PFSK-1 (cell line): ENCODE measurements at regions not wholly inside any gene's neighbourhood (a gene's known extent, or its start where the extent isn't known, plus 50 kb on each side); places are given as distances from the start of the nearest gene placed in this dataset.

Experiments
- FOXP2 ChIP-seq: optimal IDR thresholded peaks from 2 replicates; pipeline ENCODE3; 2011; ENCODE audit warnings: borderline replicate concordance, control low read depth, inconsistent platforms; ENCODE audit not compliant: insufficient read depth; ENCODE audit errors: extremely low read length, extremely low read depth
- POLR2AphosphoS5 ChIP-seq: IDR thresholded peaks from 2 replicates; pipeline ENCODE4 v1.6.1; 2012; ENCODE audit warnings: low read depth, mild to moderate bottlenecking, control low read depth, low read length, moderate library complexity
- SIN3A ChIP-seq: IDR thresholded peaks from 2 replicates; pipeline ENCODE4 v1.6.1; 2012; ENCODE audit warnings: mild to moderate bottlenecking, low read length, moderate library complexity, borderline replicate concordance; ENCODE audit not compliant: insufficient read depth
- TAF1 ChIP-seq: IDR thresholded peaks from 2 replicates; pipeline ENCODE4 v1.6.1; 2012; ENCODE audit warnings: low read length, control low read depth, borderline replicate concordance; ENCODE audit not compliant: insufficient read depth
- TF ChIP-seq, protein P1 (sequence below), 2 experiments: IDR thresholded peaks; 2 replicates each; pipeline versions ENCODE4 v1.6.1 to v1.8.0; 2011 to 2012; ENCODE audit warnings: low read depth in 2 of 2, low read length in 2 of 2, control low read depth in 1 of 2, inconsistent platforms in 1 of 2, mild to moderate bottlenecking in 1 of 2, moderate library complexity in 1 of 2; ENCODE audit not compliant: insufficient read depth in 1 of 2

DNA sequence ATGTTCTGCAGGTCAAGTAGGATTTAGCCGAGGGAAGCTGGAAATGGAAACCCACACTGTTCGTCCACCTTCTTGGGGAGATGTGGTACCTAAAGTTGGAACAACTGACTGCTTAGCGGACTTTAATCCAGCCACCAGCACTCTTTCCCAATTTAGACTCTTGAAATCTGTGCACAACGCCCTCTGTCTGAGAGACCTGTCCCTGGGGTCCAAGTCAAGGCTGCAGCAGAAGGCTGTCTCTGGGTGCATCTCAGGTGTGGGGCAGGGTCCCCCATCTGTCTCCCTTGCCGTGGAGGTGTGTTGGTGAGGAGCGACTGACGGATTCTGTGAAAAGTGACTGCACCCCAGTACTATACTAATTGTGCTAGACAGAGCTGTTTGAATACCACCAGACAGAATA lies 168.2 kb upstream of the CADM1 start:
- TF ChIP-seq, protein P1, sequence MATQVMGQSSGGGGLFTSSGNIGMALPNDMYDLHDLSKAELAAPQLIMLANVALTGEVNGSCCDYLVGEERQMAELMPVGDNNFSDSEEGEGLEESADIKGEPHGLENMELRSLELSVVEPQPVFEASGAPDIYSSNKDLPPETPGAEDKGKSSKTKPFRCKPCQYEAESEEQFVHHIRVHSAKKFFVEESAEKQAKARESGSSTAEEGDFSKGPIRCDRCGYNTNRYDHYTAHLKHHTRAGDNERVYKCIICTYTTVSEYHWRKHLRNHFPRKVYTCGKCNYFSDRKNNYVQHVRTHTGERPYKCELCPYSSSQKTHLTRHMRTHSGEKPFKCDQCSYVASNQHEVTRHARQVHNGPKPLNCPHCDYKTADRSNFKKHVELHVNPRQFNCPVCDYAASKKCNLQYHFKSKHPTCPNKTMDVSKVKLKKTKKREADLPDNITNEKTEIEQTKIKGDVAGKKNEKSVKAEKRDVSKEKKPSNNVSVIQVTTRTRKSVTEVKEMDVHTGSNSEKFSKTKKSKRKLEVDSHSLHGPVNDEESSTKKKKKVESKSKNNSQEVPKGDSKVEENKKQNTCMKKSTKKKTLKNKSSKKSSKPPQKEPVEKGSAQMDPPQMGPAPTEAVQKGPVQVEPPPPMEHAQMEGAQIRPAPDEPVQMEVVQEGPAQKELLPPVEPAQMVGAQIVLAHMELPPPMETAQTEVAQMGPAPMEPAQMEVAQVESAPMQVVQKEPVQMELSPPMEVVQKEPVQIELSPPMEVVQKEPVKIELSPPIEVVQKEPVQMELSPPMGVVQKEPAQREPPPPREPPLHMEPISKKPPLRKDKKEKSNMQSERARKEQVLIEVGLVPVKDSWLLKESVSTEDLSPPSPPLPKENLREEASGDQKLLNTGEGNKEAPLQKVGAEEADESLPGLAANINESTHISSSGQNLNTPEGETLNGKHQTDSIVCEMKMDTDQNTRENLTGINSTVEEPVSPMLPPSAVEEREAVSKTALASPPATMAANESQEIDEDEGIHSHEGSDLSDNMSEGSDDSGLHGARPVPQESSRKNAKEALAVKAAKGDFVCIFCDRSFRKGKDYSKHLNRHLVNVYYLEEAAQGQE (IDR thresholded peaks at IDR 0.05; ENCODE audit: insufficient read depth in 1 of 2, low read depth in 2 of 2, low read length in 2 of 2) = no peak
- TF ChIP-seq POLR2AphosphoS5 = no peak
- no peak for TF ChIP-seq TAF1

DNA sequence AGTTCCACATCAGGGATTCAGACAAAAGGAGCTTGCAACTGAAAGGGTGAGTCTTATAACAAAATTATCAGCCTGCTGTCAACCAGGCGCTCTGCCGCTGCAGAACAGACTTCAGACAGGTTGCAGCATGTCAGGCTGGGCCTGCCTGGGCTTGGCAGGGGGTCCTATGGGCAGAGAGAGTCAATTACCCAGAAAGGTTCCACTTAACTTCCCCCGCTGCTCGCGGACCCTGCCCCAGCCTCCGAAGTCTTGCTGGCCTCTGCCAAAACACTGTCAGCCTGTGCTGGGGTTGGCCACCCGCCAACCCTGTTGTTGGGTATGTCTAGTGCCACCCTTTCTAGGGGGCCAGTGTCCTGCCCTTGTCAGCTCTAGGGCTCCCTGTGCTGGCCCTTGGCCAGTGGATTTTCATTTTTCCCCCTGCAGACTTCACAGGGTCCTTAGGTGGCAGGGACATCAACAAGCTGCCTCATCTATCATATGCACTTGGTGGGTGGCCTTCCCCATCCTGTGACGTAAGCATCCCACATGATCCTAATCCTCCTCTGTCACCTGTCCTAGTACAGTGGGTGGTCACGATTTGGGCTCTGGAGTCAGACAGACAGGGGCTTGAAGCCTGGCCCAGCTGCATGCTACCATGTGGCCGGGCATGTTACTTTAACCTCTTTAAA lies 166.5 kb upstream of the CADM1 start:
- TF ChIP-seq SIN3A = no peak

DNA sequence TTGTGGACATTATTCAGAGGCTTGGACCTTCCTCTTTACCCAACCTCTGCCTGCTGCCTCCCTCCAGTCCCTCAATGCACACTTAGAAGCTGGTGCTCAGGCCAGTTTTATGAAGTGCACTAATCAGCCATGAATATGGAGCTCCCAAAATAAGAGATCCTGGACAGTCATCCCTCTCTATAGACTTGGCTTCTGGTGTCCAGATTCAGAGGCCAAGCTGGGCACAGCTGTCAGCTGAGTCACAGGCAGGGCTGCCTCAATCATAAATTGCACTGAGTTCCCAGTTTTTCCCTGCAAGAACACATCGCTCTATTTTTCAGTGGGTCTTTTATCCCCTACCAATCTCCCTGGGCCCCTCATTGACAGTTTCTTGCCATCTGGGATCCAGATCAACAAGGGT lies 161.7 kb upstream of the CADM1 start:
- TF ChIP-seq FOXP2 (no peak), SIN3A (no peak), TAF1 (no peak), POLR2AphosphoS5 (no peak)
- TF ChIP-seq, protein P1 (IDR thresholded peaks at IDR 0.05; ENCODE audit: insufficient read depth in 1 of 2, low read depth in 2 of 2, low read length in 2 of 2) = no peak

DNA sequence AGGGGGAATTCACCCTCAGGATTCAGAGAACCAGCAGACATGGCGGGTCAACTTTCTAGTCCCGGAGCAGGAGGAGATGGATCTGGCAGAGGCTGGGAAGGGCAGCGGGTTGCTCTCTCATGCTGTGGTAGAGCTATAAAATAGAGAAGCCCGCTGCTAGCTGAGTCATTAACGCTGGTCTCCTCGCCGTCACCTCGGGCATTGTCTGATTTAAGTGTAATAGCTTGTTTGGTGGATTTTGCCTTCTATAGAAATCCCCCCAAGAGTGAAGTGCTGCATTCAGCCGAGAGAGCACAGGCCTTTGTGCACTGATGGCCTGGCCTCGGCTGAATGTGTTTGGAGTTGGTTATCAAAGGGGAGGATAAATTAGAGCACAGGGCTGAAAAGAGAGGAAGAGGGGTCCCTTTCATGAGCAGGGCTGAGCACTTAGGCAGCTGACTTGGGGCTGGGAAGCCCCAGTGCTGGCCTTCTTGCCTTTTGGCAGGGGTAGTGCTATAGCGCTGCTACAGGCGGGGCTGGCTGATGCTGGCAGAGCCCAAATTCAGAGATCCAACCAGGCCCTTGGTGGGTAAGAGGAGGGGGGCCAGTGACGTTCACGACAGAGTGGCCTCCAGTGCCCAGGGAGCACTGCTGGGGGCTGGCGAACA lies 161.1 kb upstream of the CADM1 start:
- TF ChIP-seq TAF1 (no peak), POLR2AphosphoS5 (no peak), FOXP2 (no peak)
- TF ChIP-seq, protein P1 (IDR thresholded peaks at IDR 0.05; ENCODE audit: insufficient read depth in 1 of 2, low read depth in 2 of 2, low read length in 2 of 2) = no peak

DNA sequence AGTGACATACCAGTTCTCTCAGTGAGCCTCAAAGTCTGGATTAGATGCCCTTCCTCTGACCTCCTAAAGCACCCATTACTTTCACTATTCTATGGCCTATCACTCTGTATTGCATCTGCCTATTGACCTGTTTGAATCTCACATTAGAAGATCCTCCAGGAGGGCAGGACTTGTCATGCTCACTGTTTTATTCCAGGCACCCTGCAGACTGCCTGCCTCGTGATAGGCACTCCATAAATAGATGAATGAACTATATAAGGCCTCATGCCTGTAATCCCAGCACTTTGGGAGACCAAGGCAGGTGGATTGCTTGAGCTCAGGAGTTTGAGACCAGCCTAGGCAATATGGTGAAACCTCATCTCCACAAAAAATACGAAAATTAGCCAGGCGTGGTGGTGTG lies 160.1 kb upstream of the CADM1 start:
- TF ChIP-seq TAF1 (no peak), POLR2AphosphoS5 (no peak), FOXP2 (no peak), SIN3A (no peak)
- TF ChIP-seq, protein P1 (IDR thresholded peaks at IDR 0.05; ENCODE audit: insufficient read depth in 1 of 2, low read depth in 2 of 2, low read length in 2 of 2) = no peak
